Panc1 (cell line): ENCODE measurements at regions not wholly inside any gene's neighbourhood (a gene's known extent, or its start where the extent isn't known, plus 50 kb on each side); places are given as distances from the start of the nearest gene placed in this dataset.

ENCODE experiments used
- ATAC-seq: fragments of 200-7000 bp; cut with Tn5 transposase; 2 replicates; pipeline ENCODE4 v1.9.1; 2020; ENCODE audit warnings: mild to moderate bottlenecking, moderate library complexity
- BruUV-seq: library from RNA; stranded (reverse); fragments of 400-500 nt; replicated peaks from 2 replicates; lab custom pipeline; 2021; lab: Mats Ljungman, UMichigan
- CTCF ChIA-PET: fragments of 300-600 bp; sonication (Branson Sonifier 250); formaldehyde crosslinking; loops from one replicate; lab custom pipeline; 2022; ENCODE audit warnings: antibody characterized with exemption; lab: Charles Lee
- POLR2A ChIA-PET: fragments of 300-600 bp; sonication (Branson Sonifier 250); formaldehyde crosslinking; loops from one replicate; lab custom pipeline; 2022; ENCODE audit warnings: antibody characterized with exemption; lab: Charles Lee
- DNase-seq: peaks from one replicate; pipeline ENCODE4 v3.0.0-alpha.2; 2010; ENCODE audit warnings: low read depth, low spot score
- H3K27ac ChIP-seq: 2 replicates; pipeline ENCODE4 v1.5.1; 2011; ENCODE audit warnings: mild to moderate bottlenecking, low read length, inconsistent platforms
- H3K27me3 ChIP-seq: fragments of 200-500 bp; sonication (Bioruptor generic); 2 replicates; pipeline ENCODE4 v1.6.0; 2014; ENCODE audit warnings: low read length, inconsistent platforms; ENCODE audit not compliant: control insufficient read depth, insufficient read depth
- H3K36me3 ChIP-seq: fragments of 200-500 bp; sonication (Bioruptor generic); 2 replicates; pipeline ENCODE4 v1.5.1; 2014; ENCODE audit warnings: inconsistent platforms, mild to moderate bottlenecking, low read length, moderate library complexity; ENCODE audit not compliant: control insufficient read depth, insufficient read depth
- H3K4me1 ChIP-seq: 2 replicates; pipeline ENCODE4 v1.5.1; 2011; ENCODE audit warnings: inconsistent platforms, mild to moderate bottlenecking, low read length, moderate library complexity; ENCODE audit not compliant: control insufficient read depth, insufficient read depth
- H3K4me3 ChIP-seq, 2 experiments: 2 replicates each; pipeline ENCODE4 v1.5.1; 2011 to 2012; ENCODE audit warnings: low read depth in 2 of 2, low read length in 2 of 2, mild to moderate bottlenecking in 2 of 2, inconsistent platforms in 1 of 2, moderate library complexity in 1 of 2
- H3K9me3 ChIP-seq: fragments of 200-500 bp; sonication (Bioruptor generic); 2 replicates; pipeline ENCODE4 v1.5.1; 2014; ENCODE audit warnings: low read depth, mild to moderate bottlenecking, inconsistent platforms, low read length, moderate library complexity; ENCODE audit not compliant: control insufficient read depth, insufficient read depth
- CTCF ChIP-seq: fragments of 450-650 bp; IDR thresholded peaks from 2 replicates; pipeline ENCODE4 v1.5.1; 2017; ENCODE audit warnings: mild to moderate bottlenecking
- POLR2AphosphoS5 ChIP-seq: IDR thresholded peaks from 2 replicates; pipeline ENCODE4 v1.6.1; 2012; ENCODE audit warnings: mild to moderate bottlenecking, low read depth, low read length, moderate library complexity
- REST ChIP-seq, 2 experiments: IDR thresholded peaks; 2 replicates each; pipeline ENCODE4 v1.6.1; 2011 to 2012; ENCODE audit warnings: low read depth in 2 of 2, control low read depth in 1 of 2, low read length in 1 of 2, mild to moderate bottlenecking in 1 of 2, moderate library complexity in 1 of 2; ENCODE audit not compliant: insufficient read depth in 1 of 2
- SIN3A ChIP-seq: IDR thresholded peaks from 2 replicates; pipeline ENCODE4 v1.6.1; 2012; ENCODE audit warnings: low read depth, mild to moderate bottlenecking, low read length, moderate library complexity, borderline replicate concordance; ENCODE audit not compliant: insufficient read depth
- TCF7L2 ChIP-seq: IDR thresholded peaks from 2 replicates; pipeline ENCODE4 v1.6.1; 2011; ENCODE audit warnings: mild to moderate bottlenecking, low read depth, low read length, inconsistent platforms
- in situ Hi-C: cut with HindIII; loops from 2 replicates; pipeline ENCODE4 v1.10.0; 2016; ENCODE audit warnings: low sequenced_read_pairs, low pct_unique_long_range_greater_than_20kb
- intact Hi-C: fragments of 100-400 bp; cut with micrococcal nuclease; formaldehyde crosslinking; loops from one replicate; pipeline ENCODE4 v1.10.0; 2022; ENCODE audit not compliant: unreplicated experiment

- TF ChIP-seq POLR2AphosphoS5 (no peak), SIN3A (no peak), TCF7L2 (no peak)
- Histone ChIP-seq H3K36me3 (no peaks in the 10 kb centered on the region), H3K4me1 (no peaks in the 10 kb centered on the region), H3K27me3 (no peaks in the 10 kb centered on the region), H3K9me3 (no peaks in the 10 kb centered on the region), H3K27ac (no peak overlapping the region), H3K4me3 (no peak overlapping the region)
- CTCF ChIA-PET, result no interaction called here
- DNase-seq (no peak), ATAC-seq (no peak)
- intact Hi-C loops (no loop called here), in situ Hi-C loops (no loop called here)
- POLR2A ChIA-PET, result no interaction called here
- no TSS peak for BruUV-seq
These were observed 140.5 kb upstream of the TUT7 start for GRCh38 chr9:86494644-86495111.

GRCh38 chr9:86491468-86492266, 137.5 kb upstream of the TUT7 start:
- H3K9me3 ChIP-seq, result no peaks in the 10 kb centered on the region
- TF ChIP-seq TCF7L2 (no peak), POLR2AphosphoS5 (no peak), CTCF (no peak), REST (IDR thresholded peaks at IDR 0.05; ENCODE audit: insufficient read depth in 1 of 2, low read depth in 2 of 2, low read length in 1 of 2) (no peak), SIN3A (no peak)
- H3K4me1 ChIP-seq, result no peaks in the 10 kb centered on the region
- H3K27ac ChIP-seq, result no peak overlapping the region
- ATAC-seq, result no peak
- CTCF ChIA-PET, result no interaction called here
- H3K36me3 ChIP-seq, result no peaks in the 10 kb centered on the region
- no peaks in the 10 kb centered on the region for H3K27me3 ChIP-seq
- intact Hi-C loops, result no loop called here
- POLR2A ChIA-PET, result no interaction called here
- in situ Hi-C loops, result no loop called here
- DNase-seq, result no peak
- no TSS peak for BruUV-seq
- H3K4me3 ChIP-seq, result no peak overlapping the region

- TF ChIP-seq POLR2AphosphoS5, result no peak
- no peak for TF ChIP-seq TCF7L2
- TF ChIP-seq REST (IDR thresholded peaks at IDR 0.05; ENCODE audit: insufficient read depth in 1 of 2, low read depth in 2 of 2, low read length in 1 of 2), result no peak
- TF ChIP-seq CTCF, result no peak
- no peak for TF ChIP-seq SIN3A
- in situ Hi-C loops, result no loop called here
- no peak overlapping the region for H3K4me3 ChIP-seq
- H3K9me3 ChIP-seq, result no peaks in the 10 kb centered on the region
- H3K27me3 ChIP-seq, result no peaks in the 10 kb centered on the region
- CTCF ChIA-PET, result interaction anchor here (1.0 kb wide), 1 partner anchor 55 kb away, joined by 3 read pairs; no protein-coding TSS in a partner anchor
- ATAC-seq, result no peak
- no TSS peak for BruUV-seq
- DNase-seq, result no peak
- H3K36me3 ChIP-seq, result no peaks in the 10 kb centered on the region
- POLR2A ChIA-PET, result no interaction called here
- no peaks in the 10 kb centered on the region for H3K4me1 ChIP-seq
- no peak overlapping the region for H3K27ac ChIP-seq
- intact Hi-C loops, result loop anchor here (5.0 kb wide), 2 partner anchors 459 to 834 kb away; partner anchors contain the start of gene GAS1
These were observed 134.6 kb upstream of the TUT7 start for GRCh38 chr9:86488794-86489193.
